ELF-1 (cell line): ENCODE measurements at regions not wholly inside any gene's neighbourhood (a gene's known extent, or its start where the extent isn't known, plus 50 kb on each side); places are given as distances from the start of the nearest gene placed in this dataset.

Experiments used
- DNase-seq: peaks from one replicate; pipeline ENCODE4 v3.0.0-alpha.2; 2016; ENCODE audit warnings: low read depth, low spot score

DNA sequence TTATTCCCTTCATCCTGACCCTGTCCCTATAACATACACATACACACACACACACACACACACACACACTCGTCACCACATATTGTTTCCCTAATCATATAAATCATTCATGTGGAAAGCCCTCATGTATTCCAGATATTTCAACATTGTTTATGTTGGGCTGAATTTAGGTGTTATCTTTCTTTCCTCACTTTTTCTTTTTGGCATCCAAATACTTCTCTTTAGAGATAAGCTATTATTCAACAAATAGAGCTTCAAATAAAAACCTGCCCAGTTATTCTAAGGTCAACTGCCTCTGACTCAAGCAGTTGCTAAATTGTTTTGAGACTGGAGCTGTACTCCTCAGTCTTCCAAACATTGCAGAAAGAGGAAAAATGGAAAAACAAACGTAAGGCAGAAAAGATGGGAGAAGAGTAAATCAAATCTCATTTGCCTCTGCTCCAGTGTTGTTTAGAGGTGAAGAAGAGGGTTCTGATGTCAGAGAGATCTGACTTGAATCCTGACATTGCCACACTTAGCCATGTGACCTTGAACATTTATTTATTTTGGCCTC is 215.7 kb downstream of the GAS1 start:
- DNase-seq: no peak

DNA sequence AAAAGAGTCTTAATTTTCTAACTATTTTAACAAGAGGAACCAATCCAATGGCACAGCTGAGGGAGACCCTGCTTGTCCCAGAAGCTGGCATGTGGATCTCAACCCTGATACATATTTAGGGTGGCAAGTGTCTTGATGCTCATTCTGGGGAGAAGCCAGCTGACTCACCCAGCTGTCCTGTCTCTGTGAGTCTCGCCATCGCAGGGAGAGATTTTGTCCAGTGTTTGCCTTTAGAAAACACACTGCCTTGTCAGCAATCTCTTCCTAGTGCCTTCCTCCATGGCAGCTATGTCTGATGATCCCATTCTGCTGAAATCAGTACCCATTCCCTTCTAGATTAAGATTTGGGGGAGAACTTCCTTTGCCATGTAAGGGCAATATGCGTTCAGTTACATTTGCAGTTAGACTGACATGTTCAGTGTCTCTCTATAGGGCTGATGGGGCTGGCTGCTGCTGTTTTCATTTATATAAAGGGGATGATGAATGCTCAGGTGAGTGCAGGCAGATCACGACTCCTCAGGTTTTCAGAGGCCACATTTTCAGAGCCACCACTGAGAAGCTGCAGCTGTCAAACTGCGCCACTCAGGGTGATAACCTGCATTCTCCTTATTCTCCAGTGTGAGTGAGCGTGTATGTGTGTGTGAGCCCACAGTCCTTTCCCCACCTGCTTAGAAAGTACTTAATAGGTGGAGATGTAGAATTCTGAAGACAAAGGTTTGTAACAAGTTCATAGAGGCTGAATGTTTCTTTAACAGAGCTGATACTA is 217.0 kb downstream of the GAS1 start:
- DNase-seq: no peak

DNA sequence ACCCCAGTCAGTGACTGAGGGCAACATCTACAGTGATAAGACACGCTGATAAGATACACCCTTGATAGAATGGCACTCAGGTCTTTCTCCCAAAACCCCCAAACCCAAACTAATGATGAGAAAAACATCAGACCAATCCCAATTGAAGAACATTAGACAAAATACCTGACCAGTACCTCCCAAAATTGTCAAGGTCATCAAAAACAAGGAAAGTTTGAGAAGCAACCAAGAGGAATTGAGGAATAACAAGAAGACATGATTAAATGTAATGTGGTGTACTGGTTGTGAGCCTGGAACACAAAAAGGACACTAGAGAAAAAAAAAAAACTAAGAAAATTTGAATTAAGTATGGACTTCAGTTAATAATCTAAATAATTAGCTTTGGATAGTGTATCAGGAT is 222.8 kb downstream of the GAS1 start:
- no peak for DNase-seq

DNA sequence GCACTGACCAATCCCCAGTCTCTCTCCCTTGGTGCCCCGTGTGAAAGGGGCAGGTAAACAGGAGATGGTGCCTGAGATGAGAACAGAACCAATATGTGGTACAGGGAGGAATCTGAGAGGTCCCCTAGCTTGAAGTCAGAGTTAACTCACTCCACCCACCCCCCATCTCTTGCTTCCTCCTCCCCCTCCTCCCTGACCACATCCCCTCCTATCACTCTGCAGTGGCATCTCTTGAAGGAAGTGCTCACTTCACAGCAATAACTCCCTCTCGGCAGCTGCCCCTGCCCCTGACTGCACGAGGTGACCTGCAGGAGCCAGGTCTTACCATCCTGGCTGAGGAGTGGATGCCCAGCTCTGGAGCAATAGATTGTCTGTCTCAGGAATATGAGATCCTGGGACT is 224.0 kb downstream of the GAS1 start:
- no peak for DNase-seq

DNA sequence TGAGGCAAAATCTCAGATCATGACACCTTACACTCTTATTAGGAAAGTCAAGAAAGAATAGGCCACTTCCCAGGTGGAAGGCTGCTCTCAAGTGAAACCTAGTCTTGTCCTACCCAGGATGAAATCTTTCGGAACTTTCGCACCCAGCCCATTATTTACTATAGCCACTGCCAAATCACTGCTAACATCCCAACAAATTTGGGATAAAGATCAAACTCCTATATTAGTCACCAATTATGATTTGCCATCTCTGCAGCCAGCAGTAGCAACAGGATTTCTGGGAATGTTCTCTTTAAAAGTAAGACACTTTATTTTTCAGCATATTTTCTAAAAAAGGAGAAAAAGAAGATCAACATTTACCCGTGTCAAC is 224.6 kb downstream of the GAS1 start:
- no peak for DNase-seq

DNA sequence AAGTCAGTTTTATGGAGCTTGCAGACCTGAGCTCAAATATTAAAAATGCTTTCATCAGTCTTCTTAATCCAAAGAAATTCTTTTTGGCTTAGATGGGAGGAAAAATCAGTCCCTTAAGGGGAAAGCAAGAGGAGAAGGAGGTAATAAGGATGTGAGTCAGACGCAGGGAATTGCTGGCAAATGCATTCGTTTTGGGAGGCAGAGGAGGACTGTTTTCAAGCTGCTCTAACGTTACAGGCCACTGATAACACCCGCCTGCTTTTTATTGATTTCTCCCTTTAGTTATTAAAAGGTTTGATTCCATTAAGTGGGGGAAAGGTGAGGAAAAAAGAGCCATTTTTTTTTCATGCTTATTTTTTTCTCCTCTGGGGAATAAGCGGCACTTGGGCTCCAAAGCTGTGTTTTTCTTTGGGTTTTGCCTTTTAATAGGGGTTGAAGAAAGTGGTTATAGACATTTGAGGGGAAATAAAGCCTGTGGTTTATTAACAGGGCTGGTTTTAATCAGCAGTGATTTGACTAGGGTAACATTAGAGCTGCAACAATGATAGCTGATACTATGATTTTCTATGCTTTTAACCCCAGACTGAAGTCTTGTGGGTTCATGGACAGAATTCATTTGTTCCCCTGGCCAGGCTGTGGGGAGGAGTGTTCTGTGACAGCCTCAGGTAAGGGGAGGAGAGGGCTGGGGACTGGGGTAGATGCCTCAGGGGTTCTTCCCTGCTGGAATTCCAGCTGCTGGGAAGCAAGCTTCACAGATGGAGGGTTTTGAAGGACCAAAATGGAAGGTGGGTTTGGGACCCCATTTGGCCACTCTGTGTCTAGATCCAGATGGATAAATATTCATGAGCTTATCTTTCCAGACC is 225.2 kb downstream of the GAS1 start:
- peak; percentile 58 for DNase-seq

DNA sequence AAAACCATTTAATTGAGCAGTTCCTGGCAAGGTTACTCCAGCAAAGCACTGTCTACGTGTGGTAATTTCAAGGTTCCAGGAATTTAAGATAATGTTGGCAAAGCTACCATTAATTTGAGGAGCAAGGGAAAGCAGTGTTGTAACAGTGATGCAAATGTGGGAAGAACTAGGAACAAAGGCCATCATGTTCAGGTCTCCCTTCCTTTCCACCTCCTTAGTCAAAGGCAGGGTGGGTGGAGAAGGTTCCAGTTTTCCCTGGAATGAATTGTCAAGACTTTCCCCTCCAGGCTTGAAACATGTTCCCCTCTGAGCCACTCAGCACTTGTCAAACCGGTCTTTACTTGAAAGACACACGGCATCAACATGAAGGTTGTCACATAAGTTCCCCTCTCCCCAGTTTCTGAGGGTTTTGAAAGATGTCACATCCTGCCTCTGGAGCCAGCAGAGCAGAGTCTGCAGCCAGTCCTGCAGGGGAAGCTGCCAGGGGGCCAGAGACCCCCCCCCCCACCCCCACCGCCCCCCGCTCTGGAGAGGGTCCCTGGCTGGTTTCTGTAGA is 226.0 kb downstream of the GAS1 start:
- peak; percentile 90 for DNase-seq

DNA sequence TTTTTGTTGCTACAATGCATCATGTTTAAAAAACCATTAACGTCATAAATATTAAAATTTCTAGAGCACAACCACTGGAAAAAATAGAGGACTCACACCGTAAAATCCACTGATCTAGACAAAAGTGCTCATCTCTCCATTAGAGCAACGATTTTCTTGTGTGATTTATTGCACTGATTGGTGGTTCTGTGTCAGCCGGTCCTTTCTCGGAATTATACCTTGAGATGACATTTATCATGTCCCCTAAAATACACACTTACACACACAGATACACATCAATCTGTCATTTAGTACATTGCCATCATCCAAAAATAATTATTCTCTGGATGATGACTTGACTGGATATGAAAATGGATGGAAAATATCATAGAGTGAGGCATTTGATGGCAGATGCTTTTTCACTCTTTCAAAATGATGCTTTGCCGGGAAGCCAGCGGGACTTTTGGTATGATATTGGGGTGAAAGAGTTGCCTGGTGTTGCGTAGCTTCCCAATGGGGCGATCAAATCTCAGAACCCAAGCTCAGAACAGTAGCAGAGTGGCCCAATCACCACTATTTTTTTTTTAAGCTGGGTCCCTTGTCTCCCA is 226.6 kb downstream of the GAS1 start:
- no peak for DNase-seq

DNA sequence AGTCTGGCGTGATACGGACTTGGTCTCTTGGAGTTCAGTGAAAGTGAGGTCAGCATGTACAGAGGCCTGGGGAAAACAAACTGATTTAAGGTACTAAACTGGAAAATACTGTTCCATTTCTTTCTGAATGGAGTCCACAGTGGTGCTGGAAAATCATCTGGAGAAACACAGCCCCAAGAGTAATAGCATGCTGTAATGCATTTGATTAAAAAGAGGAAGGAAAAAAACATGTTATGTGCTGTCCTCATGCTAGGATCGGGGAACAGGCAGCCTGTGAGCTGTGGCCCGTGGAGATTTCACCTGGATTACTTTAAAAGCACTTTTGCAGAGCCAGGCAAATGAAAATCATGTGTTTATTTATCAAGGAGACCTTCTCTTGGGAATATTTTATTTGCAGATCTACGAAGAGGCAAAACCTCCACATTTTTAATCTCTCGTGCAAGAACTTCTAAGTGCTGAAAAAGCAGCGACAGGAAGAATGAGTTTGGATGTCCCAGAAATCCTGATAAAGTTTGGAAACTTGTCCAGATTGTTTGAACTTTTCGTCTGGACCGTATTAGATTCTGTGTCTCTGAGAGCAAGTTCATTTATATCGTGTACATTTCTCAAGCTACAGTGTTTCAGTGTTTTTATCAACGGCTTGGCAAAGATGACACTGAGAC is 228.8 kb downstream of the GAS1 start:
- no peak for DNase-seq

DNA sequence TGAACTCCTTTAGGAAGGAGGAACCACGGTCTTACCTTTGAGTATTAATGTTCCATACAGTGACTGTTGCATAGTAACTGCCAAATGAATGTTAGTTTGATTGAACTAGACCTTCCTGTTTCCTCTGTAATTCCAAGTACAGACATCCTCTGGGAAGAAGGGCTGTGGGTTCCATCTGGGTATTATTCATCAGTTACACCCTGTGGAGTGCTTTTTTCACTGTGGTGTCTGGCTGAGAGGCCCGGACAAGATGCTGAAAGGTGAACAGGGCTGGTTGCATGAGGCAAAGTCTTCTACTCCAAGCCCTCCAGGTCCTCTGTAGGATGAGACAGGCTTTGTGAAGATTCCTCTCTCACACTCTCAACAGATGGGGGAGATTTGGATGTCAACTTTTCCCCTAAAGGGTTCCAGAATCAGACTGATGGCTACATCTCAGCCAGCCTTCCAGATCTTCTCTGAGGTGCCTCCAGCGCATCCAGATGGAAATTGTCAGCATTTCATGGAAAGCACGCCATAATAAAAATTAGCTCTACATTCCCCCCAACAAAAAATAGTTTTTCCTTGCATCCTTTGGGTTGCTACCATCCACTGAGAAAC is 230.9 kb downstream of the GAS1 start:
- no peak for DNase-seq

DNA sequence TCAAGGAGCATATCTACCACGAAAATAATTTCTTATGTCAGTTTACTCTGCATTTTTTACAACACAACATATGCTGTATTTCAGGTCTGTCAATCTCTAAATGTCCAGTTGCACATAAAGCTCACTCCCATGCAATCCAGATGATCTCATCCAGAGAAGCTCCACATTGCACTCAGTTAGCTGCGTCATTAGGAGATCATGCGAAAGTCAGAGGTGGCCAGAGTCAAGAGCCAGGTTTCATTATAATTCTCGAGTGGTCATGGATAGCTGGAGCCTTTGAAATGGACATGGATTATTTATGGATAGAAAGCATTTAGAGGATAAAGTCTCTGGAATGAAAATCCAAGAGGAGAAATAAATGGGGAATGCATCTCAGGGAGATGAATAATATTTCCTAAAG is 232.3 kb downstream of the GAS1 start:
- no peak for DNase-seq

DNA sequence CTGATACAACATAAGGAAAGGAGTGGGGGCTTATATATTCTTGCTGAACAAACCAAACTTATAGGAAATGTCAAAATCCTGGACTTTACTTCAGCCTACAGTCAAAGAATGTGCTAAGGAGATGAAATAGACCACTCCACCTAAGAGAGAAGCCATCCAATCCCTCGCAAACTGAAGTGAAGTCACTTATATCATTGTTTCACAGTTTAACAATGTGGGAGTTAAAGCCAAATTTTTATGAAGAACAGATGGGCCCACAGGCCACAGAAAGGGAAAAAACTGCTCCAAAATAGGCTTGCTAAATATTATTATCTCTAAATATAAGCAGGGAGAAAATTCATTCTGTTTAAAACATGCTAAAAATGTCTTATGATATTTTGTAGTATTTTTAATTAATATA is 233.3 kb downstream of the GAS1 start:
- no peak for DNase-seq

DNA sequence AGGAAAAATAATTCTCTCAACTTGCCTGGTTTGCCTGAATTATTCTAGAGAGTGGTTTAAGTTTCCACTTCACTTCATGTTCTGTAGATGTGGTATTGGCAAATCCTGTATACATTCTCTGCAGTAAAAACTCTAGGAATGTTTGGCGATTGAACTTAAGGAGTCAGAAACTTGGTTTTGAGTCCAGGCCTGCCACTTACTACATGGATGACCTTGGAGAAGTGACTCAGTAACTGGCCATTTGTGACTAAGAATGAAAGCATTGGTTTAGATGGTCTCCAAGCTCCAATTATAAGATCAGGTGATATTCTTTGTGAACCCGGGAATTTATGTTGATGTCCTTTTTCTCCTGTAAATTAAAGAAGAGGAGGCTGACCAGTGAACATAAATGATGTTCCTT is 233.8 kb downstream of the GAS1 start:
- DNase-seq: no peak

DNA sequence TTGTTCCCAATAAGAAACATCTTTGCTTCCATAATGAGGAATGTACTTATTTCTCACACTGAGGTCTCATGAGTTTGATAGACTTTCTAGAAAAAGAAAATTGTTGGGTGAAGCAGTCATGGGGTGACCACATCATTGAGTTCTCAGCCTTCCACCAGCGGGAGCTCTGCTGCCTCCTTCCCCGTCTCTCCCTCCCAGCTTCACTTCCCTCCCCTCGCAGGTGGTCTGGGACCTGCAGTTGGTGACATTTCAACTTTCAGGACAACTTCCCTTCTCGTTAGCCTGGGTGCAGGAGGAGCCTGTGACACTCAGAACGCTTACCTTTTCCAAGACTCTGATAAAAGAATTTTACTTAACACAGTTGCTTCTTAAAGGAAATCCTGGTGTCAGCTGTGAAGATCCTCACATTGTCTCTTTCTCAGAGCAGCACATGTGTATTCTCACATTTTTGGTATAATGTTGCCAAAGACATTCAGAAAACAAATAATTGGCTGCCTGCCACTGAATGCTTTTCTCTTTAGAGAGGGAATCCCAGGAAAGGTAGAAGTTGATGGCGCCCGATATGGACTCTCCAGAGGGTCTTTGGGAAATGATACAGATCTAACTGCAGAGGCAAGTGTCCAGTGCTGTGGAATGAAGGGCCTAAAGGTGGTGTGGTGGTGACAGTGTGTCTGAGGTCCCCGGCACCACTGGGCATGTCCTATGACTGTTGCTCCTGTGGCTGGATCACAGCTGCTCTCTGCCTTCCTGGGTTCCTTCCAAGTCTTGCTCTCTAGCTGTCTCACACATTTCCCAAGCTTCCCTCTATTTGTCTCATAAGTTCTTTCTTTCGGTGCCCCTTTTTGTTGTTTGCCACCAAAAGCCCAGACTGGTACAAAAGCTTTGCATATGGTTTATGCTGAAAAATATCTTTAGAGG is 238.1 kb downstream of the GAS1 start:
- DNase-seq: no peak

DNA sequence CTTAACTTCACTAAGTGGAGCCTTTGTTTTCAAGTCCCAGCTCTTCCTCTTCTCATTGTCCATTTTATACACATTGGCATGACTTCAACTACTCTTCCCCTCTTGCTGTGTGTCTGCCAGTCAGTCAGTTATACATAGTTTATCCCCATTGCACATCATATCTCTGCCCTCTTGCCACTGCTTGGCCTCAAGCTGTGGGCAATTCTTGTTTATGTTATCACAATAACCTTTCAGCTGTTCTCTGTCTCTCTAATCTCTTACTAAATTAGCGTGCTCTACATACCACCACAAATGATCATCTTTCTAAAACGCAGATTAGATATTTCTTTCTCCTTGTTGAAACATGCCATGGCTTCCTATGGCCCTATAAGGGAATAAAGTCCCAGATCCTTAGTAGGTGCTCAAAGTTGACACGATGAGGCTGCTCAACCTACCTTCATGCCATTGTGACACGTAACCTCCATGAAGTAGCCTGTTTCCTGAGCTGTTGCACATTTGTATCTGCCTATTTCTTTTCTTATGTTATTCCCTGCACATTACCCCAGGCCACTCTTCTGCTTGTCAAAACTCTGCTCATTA is 239.3 kb downstream of the GAS1 start:
- DNase-seq: no peak

DNA sequence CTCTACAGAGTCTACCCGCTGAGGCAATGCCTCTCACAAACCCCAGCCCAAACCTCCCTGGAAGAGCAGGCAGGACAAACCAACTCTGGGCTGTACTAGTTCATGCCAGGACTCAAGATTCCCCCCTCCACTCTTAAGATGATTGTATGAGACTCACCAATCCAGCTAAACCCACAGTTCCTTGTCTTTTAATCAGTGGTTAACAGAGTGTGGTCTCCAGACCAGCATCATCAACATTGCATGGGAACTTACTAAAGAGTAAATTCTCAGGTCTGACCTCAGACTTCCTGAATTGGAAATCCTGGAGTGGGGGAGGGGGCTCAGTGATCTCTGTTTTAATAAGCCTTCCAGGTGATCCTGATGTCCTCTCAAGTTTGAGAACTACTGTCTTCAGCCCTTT is 240.9 kb downstream of the GAS1 start:
- no peak for DNase-seq

DNA sequence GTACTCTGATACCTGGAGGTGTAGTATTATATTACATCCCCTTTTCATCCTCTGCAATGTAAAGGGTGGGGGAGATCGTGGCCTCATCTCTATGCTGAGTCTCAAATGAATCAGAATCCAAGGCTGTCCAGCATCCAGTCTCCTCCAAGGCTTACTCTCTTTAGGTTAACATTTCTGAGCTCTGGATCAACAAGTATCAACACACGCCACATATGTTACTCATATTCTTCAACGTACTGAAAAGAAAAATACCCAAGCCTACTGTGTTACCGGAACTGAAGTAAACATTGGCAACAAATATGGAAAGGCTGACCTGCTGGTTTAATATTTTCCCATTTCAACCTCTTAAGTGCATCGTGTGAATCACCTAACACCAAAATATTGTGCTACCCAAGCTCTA is 241.8 kb downstream of the GAS1 start:
- no peak for DNase-seq

DNA sequence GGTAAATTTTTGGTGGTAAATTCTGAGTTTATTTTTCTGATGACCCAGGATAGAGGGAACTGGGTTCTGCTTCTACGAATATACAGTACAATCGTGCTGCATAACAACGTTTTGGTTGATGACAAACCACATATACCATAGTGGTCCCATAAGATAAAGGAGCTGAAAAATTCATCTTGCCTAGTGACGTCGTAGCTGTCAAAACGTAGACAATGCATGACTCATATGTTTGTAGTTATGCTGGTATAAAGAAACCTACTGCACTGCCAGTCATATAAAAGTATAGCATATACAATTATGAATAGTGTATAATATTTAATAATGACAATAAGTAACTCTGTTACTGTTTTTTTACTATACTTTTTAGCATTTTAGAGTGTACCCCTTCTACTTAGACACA is 244.0 kb downstream of the GAS1 start:
- no peak for DNase-seq

DNA sequence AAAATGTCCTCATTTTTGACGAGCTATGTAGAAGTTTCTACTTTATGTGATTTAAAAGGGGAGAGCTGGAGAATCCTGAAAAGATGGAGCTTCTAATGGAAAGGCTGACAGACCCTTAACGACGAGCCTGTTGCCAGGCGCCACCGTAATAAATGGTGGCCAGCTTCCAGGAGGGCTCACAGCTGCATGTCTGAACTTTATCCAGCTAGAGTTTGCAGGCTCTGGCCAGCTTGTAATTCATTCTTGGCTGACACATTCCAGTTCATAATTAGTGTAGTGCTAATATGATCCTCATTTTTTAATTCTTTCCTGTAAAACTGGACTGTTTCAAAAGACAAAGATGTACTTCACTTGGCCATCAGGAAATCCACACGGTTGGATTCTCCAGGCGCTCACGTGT is 246.7 kb downstream of the GAS1 start:
- no peak for DNase-seq

DNA sequence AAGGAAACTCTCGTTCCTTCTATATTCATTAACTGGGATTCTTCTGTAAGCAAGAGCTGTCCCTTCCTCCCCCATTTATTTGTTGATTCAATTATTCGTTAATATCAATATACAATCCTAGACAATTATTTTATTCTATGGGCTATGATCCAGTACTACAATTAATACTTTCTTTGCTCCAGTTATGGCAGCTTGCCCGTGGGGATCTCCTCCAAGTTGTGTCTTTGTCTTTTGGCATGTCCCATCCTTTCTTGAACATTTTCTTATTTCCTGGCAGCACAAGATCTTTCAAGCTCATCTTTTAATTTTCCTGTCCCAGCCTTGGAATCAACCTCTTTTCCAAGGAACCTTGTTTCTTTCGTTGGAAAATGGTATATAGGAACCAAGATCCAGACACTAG is 249.3 kb downstream of the GAS1 start:
- no peak for DNase-seq
